WTC11 (cell line): ENCODE measurements at regions not wholly inside any gene's neighbourhood (a gene's known extent, or its start where the extent isn't known, plus 50 kb on each side); places are given as distances from the start of the nearest gene placed in this dataset.

ENCODE experiments used
- ATAC-seq: fragments of 200-7000 bp; cut with Tn5 transposase; 2 replicates; pipeline ENCODE4 v1.10.0; 2021; ENCODE audit warnings: mild to moderate bottlenecking, moderate library complexity
- CTCF ChIA-PET: fragments of 300-600 bp; sonication (Branson Sonifier 250); formaldehyde crosslinking; loops from one replicate; lab custom pipeline; 2021; ENCODE audit warnings: antibody characterized with exemption; lab: Charles Lee
- POLR2A ChIA-PET: fragments of 350-600 bp; sonication (Branson Sonifier 250); formaldehyde crosslinking; loops from one replicate; lab custom pipeline; 2021; ENCODE audit warnings: antibody characterized with exemption; lab: Charles Lee
- DNase-seq: peaks from one replicate; pipeline ENCODE4 v3.0.0; 2021; ENCODE audit warnings: low spot score
- H3K27ac Mint-ChIP-seq: 2 replicates; pipeline ENCODE4 v1.8.0; 2021; ENCODE audit warnings: mixed read lengths
- H3K27me3 Mint-ChIP-seq: 2 replicates; pipeline ENCODE4 v1.8.0; 2021; ENCODE audit warnings: low read depth, mild to moderate bottlenecking, moderate library complexity, mixed read lengths
- H3K36me3 Mint-ChIP-seq: 2 replicates; pipeline ENCODE4 v1.8.0; 2021; ENCODE audit warnings: mixed read lengths
- H3K4me1 Mint-ChIP-seq: 2 replicates; pipeline ENCODE4 v1.8.0; 2022; ENCODE audit warnings: mixed read lengths
- H3K4me3 Mint-ChIP-seq: 2 replicates; pipeline ENCODE4 v1.8.0; 2021; ENCODE audit warnings: mild to moderate bottlenecking, moderate library complexity, mixed read lengths
- H3K9me3 Mint-ChIP-seq: 2 replicates; pipeline ENCODE4 v1.8.0; 2021; ENCODE audit warnings: mixed read lengths
- ATF1 ChIP-seq: sonication (generic); formaldehyde crosslinking; IDR thresholded peaks from 2 replicates; pipeline ENCODE4 v1.8.1; 2023; ENCODE audit warnings: mild to moderate bottlenecking, moderate library complexity, missing genetic modification reagents
- JUN ChIP-seq: sonication (generic); formaldehyde crosslinking; IDR thresholded peaks from 2 replicates; pipeline ENCODE4 v1.8.0; 2023; ENCODE audit warnings: mild to moderate bottlenecking, missing genetic modification reagents
- KAT7 ChIP-seq: sonication (generic); formaldehyde crosslinking; IDR thresholded peaks from 2 replicates; pipeline ENCODE4 v1.8.1; 2023; ENCODE audit warnings: missing genetic modification reagents, mild to moderate bottlenecking, borderline replicate concordance
- NR2C2 ChIP-seq: sonication (generic); formaldehyde crosslinking; IDR thresholded peaks from 2 replicates; pipeline ENCODE4 v1.8.0; 2022; ENCODE audit warnings: mild to moderate bottlenecking, missing genetic modification reagents
- OVOL2 ChIP-seq: fragments of 250-450 bp; sonication (Bioruptor Pico); IDR thresholded peaks from 2 replicates; pipeline ENCODE4 v1.9.0; 2021; ENCODE audit warnings: mild to moderate bottlenecking, borderline replicate concordance
- SP1 ChIP-seq: sonication (generic); formaldehyde crosslinking; conservative IDR thresholded peaks from 2 replicates; pipeline ENCODE4 v1.8.1; 2022; ENCODE audit warnings: missing genetic modification reagents
- ZNF416 ChIP-seq: fragments of 250-450 bp; sonication (Bioruptor Pico); IDR thresholded peaks from 2 replicates; pipeline ENCODE4 v1.9.0; 2021; ENCODE audit warnings: mild to moderate bottlenecking, inconsistent platforms
- ZNF671 ChIP-seq: fragments of 250-450 bp; sonication (Bioruptor Pico); IDR thresholded peaks from 2 replicates; pipeline ENCODE4 v1.8.0; 2021; ENCODE audit warnings: mild to moderate bottlenecking
- TF ChIP-seq, protein P1 (sequence below): sonication (generic); formaldehyde crosslinking; IDR thresholded peaks from 2 replicates; pipeline ENCODE4 v1.8.0; 2022; ENCODE audit warnings: missing genetic modification reagents
- TF ChIP-seq, protein P2 (sequence below): sonication (generic); formaldehyde crosslinking; IDR thresholded peaks from 2 replicates; pipeline ENCODE4 v1.8.0; 2022; ENCODE audit warnings: mild to moderate bottlenecking, missing genetic modification reagents
- TF ChIP-seq, protein P3 (sequence below): fragments of 250-450 bp; sonication (Bioruptor Pico); IDR thresholded peaks from 2 replicates; pipeline ENCODE4 v1.9.0; 2021; ENCODE audit warnings: mild to moderate bottlenecking
- TF ChIP-seq, protein P4 (sequence below): sonication (generic); formaldehyde crosslinking; IDR thresholded peaks from 2 replicates; pipeline ENCODE4 v1.8.0; 2023; ENCODE audit warnings: missing genetic modification reagents, mild to moderate bottlenecking, borderline replicate concordance
- TF ChIP-seq, protein P5 (sequence below): sonication (generic); formaldehyde crosslinking; IDR thresholded peaks from 2 replicates; pipeline ENCODE4 v1.8.1; 2023; ENCODE audit warnings: mild to moderate bottlenecking, missing genetic modification reagents, moderate library complexity
- TF ChIP-seq, protein P6 (sequence below): sonication (generic); formaldehyde crosslinking; IDR thresholded peaks from 2 replicates; pipeline ENCODE4 v1.8.1; 2023; ENCODE audit warnings: mild to moderate bottlenecking, missing genetic modification reagents, moderate library complexity
- TF ChIP-seq, protein P7 (sequence below): fragments of 250-450 bp; sonication (Bioruptor Pico); IDR thresholded peaks from 2 replicates; pipeline ENCODE4 v1.9.0; 2021; ENCODE audit warnings: mild to moderate bottlenecking

DNA sequence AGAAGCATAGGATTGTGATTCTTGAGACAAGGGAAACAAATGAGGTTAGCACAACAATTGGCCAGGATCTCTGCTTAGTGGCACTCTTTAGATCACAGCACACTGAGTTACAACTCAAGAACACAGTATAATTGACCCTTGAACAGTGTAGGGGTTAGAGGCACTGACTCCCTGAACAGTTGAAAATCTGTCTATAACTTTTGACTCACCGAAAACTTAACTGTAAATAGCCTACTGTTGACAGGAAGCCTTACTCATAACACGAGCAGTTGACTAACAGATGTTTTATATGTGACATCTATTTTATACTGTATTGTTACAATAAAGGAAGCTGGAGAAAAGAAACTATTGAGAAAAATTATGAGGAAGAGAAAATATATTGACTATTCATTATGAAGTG lies 296.1 kb downstream of the RERGL start:
- H3K4me3 Mint-ChIP-seq, result no peak overlapping the region
- no peaks in the 10 kb centered on the region for H3K4me1 Mint-ChIP-seq
- TF ChIP-seq SP1 (CRISPR knock-in tag) (no peak), KAT7 (CRISPR knock-in tag) (no peak), ZNF416 (CRISPR knock-in tag) (no peak), NR2C2 (CRISPR knock-in tag) (no peak), OVOL2 (CRISPR knock-in tag) (no peak), ZNF671 (no peak), JUN (CRISPR knock-in tag) (no peak), ATF1 (CRISPR knock-in tag) (no peak)
- TF ChIP-seq, protein P1, sequence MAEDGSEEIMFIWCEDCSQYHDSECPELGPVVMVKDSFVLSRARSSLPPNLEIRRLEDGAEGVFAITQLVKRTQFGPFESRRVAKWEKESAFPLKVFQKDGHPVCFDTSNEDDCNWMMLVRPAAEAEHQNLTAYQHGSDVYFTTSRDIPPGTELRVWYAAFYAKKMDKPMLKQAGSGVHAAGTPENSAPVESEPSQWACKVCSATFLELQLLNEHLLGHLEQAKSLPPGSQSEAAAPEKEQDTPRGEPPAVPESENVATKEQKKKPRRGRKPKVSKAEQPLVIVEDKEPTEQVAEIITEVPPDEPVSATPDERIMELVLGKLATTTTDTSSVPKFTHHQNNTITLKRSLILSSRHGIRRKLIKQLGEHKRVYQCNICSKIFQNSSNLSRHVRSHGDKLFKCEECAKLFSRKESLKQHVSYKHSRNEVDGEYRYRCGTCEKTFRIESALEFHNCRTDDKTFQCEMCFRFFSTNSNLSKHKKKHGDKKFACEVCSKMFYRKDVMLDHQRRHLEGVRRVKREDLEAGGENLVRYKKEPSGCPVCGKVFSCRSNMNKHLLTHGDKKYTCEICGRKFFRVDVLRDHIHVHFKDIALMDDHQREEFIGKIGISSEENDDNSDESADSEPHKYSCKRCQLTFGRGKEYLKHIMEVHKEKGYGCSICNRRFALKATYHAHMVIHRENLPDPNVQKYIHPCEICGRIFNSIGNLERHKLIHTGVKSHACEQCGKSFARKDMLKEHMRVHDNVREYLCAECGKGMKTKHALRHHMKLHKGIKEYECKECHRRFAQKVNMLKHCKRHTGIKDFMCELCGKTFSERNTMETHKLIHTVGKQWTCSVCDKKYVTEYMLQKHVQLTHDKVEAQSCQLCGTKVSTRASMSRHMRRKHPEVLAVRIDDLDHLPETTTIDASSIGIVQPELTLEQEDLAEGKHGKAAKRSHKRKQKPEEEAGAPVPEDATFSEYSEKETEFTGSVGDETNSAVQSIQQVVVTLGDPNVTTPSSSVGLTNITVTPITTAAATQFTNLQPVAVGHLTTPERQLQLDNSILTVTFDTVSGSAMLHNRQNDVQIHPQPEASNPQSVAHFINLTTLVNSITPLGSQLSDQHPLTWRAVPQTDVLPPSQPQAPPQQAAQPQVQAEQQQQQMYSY (CRISPR knock-in tag), result no peak
- TF ChIP-seq, protein P2, sequence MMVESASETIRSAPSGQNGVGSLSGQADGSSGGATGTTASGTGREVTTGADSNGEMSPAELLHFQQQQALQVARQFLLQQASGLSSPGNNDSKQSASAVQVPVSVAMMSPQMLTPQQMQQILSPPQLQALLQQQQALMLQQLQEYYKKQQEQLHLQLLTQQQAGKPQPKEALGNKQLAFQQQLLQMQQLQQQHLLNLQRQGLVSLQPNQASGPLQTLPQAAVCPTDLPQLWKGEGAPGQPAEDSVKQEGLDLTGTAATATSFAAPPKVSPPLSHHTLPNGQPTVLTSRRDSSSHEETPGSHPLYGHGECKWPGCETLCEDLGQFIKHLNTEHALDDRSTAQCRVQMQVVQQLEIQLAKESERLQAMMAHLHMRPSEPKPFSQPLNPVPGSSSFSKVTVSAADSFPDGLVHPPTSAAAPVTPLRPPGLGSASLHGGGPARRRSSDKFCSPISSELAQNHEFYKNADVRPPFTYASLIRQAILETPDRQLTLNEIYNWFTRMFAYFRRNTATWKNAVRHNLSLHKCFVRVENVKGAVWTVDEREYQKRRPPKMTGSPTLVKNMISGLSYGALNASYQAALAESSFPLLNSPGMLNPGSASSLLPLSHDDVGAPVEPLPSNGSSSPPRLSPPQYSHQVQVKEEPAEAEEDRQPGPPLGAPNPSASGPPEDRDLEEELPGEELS (CRISPR knock-in tag), result no peak
- TF ChIP-seq, protein P3, sequence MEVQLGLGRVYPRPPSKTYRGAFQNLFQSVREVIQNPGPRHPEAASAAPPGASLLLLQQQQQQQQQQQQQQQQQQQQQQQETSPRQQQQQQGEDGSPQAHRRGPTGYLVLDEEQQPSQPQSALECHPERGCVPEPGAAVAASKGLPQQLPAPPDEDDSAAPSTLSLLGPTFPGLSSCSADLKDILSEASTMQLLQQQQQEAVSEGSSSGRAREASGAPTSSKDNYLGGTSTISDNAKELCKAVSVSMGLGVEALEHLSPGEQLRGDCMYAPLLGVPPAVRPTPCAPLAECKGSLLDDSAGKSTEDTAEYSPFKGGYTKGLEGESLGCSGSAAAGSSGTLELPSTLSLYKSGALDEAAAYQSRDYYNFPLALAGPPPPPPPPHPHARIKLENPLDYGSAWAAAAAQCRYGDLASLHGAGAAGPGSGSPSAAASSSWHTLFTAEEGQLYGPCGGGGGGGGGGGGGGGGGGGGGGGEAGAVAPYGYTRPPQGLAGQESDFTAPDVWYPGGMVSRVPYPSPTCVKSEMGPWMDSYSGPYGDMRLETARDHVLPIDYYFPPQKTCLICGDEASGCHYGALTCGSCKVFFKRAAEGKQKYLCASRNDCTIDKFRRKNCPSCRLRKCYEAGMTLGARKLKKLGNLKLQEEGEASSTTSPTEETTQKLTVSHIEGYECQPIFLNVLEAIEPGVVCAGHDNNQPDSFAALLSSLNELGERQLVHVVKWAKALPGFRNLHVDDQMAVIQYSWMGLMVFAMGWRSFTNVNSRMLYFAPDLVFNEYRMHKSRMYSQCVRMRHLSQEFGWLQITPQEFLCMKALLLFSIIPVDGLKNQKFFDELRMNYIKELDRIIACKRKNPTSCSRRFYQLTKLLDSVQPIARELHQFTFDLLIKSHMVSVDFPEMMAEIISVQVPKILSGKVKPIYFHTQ (CRISPR knock-in tag), result no peak
- TF ChIP-seq, protein P4, sequence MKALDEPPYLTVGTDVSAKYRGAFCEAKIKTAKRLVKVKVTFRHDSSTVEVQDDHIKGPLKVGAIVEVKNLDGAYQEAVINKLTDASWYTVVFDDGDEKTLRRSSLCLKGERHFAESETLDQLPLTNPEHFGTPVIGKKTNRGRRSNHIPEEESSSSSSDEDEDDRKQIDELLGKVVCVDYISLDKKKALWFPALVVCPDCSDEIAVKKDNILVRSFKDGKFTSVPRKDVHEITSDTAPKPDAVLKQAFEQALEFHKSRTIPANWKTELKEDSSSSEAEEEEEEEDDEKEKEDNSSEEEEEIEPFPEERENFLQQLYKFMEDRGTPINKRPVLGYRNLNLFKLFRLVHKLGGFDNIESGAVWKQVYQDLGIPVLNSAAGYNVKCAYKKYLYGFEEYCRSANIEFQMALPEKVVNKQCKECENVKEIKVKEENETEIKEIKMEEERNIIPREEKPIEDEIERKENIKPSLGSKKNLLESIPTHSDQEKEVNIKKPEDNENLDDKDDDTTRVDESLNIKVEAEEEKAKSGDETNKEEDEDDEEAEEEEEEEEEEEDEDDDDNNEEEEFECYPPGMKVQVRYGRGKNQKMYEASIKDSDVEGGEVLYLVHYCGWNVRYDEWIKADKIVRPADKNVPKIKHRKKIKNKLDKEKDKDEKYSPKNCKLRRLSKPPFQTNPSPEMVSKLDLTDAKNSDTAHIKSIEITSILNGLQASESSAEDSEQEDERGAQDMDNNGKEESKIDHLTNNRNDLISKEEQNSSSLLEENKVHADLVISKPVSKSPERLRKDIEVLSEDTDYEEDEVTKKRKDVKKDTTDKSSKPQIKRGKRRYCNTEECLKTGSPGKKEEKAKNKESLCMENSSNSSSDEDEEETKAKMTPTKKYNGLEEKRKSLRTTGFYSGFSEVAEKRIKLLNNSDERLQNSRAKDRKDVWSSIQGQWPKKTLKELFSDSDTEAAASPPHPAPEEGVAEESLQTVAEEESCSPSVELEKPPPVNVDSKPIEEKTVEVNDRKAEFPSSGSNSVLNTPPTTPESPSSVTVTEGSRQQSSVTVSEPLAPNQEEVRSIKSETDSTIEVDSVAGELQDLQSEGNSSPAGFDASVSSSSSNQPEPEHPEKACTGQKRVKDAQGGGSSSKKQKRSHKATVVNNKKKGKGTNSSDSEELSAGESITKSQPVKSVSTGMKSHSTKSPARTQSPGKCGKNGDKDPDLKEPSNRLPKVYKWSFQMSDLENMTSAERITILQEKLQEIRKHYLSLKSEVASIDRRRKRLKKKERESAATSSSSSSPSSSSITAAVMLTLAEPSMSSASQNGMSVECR, result no peak
- TF ChIP-seq, protein P5, sequence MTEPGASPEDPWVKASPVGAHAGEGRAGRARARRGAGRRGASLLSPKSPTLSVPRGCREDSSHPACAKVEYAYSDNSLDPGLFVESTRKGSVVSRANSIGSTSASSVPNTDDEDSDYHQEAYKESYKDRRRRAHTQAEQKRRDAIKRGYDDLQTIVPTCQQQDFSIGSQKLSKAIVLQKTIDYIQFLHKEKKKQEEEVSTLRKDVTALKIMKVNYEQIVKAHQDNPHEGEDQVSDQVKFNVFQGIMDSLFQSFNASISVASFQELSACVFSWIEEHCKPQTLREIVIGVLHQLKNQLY, result no peak
- TF ChIP-seq, protein P6, sequence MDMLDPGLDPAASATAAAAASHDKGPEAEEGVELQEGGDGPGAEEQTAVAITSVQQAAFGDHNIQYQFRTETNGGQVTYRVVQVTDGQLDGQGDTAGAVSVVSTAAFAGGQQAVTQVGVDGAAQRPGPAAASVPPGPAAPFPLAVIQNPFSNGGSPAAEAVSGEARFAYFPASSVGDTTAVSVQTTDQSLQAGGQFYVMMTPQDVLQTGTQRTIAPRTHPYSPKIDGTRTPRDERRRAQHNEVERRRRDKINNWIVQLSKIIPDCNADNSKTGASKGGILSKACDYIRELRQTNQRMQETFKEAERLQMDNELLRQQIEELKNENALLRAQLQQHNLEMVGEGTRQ (CRISPR knock-in tag), result no peak
- TF ChIP-seq, protein P7, sequence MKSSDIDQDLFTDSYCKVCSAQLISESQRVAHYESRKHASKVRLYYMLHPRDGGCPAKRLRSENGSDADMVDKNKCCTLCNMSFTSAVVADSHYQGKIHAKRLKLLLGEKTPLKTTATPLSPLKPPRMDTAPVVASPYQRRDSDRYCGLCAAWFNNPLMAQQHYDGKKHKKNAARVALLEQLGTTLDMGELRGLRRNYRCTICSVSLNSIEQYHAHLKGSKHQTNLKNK (CRISPR knock-in tag), result no peak
- H3K27ac Mint-ChIP-seq, result no peak overlapping the region; the same call in 1 of the 2 replicates
- no peak for ATAC-seq
- H3K27me3 Mint-ChIP-seq, result no peaks in the 10 kb centered on the region
- no peaks in the 10 kb centered on the region for H3K36me3 Mint-ChIP-seq
- ChIA-PET POLR2A (no interaction called here), CTCF (no interaction called here)
- no peak for DNase-seq
- no peaks in the 10 kb centered on the region for H3K9me3 Mint-ChIP-seq
